ENCODE measurements at regions not wholly inside any gene's neighbourhood (a gene's known extent, or its start where the extent isn't known, plus 50 kb on each side); places are given as distances from the start of the nearest gene placed in this dataset.
"Not testable (repeated sequence)": the region's sequence is repeated elsewhere in the genome, so short reads cannot be mapped to it uniquely, and the experiment has no call there.

DNA sequence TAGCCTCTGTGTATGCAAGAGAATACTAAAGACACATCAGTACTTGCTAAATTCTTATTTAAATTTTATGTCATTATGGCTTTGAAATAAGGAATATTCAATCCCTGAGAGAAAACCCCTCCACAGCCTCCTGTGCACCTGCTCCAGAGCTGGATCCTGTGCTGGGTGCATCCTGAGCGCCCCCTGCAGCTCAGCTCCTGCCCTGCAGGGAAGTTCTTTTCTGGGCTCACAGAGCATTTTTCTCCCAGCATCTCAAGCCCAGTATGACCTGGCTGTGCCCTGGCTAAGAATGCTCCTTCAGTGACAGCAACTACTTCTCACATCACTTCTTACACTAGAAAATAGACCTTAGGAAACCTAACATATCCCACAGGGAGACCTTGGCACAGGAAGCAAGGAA lies 1211.7 kb downstream of the TMEM121 start:
- intact Hi-C loops (cut with DNase I), result no loop called here
- ATAC-seq, result no peak
- no peak for DNase-seq (ENCODE audit: missing footprints)

DNA sequence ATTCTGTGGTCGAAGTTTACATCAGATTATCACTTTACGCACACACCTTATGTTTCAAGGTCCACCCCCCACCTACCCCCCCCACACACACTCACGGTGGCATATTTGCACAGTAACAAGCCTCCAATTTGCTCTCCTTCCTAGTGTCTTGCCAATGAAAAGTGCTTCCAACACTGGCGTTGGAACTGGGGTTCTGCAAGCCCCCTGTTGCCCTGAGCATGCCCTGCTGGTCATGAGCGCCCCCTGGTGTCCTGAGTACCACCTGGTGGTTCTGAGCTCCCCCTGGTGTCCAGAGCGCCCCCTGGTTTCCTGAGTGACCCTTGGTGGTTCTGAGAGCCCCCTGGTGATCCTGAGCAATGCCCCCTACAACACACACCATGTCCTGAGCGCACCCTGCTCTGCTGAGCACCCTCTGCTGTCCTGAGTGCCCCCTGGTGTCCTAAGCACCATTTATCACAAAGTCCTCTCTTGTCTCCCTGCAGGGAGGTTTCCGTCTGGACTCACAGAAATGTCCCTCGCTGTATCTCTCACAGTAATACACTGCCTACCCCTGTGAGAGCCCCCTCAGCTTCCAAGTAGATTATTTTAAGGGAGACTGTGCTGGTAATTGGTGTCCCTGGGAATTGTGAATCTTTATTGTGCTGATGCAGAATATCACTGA lies 1212.3 kb downstream of the TMEM121 start:
- DNase-seq (ENCODE audit: missing footprints); intact Hi-C loops (cut with DNase I); ATAC-seq: not testable (repeated sequence)

DNA sequence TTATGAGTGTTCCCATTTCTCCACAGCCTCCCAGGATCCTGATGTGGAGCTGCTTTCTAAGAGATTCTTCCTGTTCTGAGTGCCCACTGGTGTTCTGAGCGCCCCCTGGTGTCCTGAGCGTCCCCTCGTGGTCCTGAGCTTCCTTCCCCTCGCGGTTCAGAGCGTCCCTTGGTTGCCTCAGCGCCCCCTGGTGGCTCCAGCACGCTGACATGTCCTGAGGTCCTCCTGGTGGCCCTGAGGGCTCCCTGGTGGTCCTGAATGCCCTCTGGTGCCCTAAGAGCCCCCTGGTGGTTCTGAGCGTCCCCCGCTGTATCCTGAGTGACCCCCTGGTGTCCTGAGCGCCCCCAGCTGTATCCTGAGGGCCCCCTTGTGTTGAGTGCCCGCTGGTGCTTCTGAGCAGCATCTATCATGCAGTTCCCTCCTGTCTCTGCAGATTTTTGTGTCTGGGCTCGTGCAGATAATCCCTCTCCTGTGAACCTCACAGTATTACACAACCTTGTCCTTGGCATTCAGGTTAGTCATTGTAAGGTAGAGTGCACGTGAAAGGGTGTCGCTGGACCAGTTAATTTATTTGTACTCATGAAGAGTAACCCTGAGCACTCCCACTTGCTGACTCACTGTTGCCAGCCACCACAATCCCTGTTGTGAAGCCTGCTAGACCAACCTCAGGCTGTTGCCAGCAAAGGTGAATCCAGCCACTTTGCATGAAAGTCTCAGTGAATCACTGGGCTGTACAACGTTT lies 1214.9 kb downstream of the TMEM121 start:
- intact Hi-C loops (cut with DNase I); DNase-seq (ENCODE audit: missing footprints): not testable (repeated sequence)

DNA sequence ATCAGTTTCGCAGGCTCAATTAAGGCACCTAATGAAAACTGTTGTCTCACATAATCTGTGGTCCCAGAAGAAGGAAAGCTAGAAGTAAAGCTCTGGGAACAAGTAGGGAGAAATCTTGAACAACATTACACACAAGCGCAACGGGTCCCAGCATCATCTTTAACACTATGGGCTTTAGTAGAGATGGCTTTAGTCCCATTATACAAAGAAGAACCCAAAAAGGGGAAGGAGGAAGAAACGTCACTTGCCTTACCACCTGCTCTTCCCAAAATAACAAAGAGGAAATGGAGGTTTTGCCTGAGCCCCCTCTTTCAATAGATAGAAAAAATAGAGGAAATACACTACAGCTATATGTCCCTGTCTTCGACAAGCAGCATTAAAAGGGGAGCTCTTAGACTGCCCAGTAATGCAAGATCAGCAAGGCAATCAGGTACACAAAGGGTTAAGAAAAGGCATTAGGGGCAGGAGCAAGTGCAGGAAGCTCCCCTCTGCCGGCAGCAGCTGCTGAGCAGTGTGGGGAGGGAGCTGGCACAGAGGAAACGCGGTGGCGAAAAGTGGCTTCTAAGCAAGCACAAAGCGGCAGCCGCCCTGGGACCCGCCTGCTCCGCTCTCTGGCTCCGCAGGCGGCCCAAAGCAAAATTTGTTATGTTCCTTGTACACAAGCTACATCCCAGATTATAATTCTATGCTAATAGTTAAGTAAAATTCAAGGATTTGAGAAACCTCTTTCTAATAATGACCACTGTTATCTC lies 1218.8 kb downstream of the TMEM121 start:
- DNase-seq (ENCODE audit: missing footprints); ATAC-seq; intact Hi-C loops (cut with DNase I): not testable (repeated sequence)

More for the DNA sequence above, 1214.9 kb downstream of the TMEM121 start:
- ATAC-seq, result not testable (repeated sequence)

DNA sequence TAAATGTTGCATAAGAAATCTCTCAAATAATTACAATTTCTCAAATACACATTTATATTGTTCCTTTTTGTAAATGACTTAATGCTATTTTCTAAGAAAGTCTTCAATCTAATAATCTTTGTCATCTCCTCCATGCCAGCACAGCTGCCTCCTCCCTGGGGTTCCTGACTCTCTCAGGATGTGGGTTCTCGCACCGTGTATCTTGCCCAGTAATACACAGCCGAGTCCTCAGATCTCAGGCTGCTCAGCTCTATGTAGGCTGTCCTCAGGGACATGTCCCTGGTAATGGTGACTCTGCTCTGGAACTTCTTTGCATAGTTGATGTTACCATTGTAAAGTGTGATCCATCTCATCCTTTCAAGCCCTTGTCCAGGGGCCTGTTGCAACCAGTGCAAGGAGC lies 1223.7 kb downstream of the TMEM121 start:
- intact Hi-C loops (cut with DNase I); DNase-seq (ENCODE audit: missing footprints); ATAC-seq: not testable (repeated sequence)

DNA sequence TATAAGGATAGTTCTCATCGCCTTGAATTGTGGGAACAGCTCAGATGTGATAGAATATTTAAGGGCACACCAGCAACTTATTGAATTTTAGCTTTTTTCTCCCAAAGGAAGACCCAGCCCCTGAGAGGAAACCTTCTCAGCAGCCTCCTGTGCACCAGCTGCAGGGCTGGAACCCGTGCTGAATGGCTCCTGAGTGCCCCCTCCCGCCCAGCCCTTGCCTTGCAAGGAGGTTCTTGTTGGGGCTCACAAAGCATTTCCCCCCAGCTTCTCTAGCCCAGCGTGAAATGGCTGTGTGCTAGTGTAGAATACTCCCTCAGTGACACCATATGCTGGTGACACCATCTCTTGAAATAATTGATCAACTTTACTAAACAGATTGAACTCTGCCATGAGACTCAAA lies 1227.4 kb downstream of the TMEM121 start:
- DNase-seq (ENCODE audit: missing footprints); intact Hi-C loops (cut with DNase I); ATAC-seq: not testable (repeated sequence)

DNA sequence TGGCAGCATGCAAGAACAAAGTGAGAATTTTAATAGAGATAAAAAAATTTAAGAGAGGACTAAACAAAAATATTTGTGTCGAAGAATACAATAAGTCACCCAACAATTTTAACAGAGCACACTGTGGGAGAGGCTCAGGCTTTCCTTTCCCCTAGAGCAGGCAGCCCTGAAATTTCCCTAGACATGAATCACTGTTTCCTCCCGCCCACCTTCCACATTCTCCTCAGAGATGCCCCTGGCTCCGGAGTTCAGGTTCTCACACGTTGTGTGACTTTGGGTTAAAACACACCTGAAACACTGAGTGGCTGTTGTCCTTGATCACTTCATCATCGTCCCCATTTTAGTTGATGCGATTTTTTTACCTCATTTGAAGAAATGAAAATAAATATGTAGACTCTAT lies 1231.1 kb downstream of the TMEM121 start:
- intact Hi-C loops (cut with DNase I); DNase-seq (ENCODE audit: missing footprints); ATAC-seq: not testable (repeated sequence)

DNA sequence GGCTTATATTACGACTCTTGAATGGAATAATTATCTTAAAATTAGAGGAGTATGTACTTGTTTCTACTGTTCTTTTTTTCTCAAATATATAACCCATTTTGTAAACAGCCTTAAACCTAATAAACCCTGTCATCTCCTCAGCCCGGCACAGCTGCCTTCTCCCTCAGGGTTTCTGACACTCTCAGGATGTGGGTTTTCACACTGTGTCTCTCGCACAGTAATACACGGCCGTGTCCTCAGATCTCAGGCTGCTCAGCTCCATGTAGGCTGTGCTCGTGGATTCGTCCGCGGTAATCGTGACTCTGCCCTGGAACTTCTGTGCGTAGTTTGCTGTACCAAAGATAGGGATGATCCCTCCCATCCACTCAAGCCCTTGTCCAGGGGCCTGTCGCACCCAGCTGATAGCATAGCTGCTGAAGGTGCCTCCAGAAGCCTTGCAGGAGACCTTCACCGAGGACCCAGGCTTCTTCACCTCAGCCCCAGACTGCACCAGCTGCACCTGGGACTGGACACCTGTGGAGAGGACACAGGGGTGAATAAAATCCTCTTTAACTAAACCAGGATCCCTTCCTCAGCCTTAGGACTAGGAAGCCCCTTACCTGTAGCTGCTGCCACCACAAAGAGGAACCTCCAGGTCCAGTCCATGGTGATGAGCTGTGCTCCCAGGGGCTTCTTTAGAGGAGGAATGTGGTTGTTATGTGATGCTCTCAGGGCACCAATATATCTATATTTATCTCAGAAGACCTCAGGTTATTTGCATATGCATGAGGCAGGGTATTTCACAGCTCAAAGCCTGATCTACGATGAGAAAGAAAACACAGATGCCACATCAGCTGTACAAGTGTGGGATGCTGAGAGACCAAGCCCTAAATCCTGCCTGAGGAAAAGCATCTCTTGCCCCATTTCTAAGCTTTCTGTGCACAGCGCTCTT lies 1235.8 kb downstream of the TMEM121 start:
- DNase-seq (ENCODE audit: missing footprints); intact Hi-C loops (cut with DNase I); ATAC-seq: not testable (repeated sequence)

DNA sequence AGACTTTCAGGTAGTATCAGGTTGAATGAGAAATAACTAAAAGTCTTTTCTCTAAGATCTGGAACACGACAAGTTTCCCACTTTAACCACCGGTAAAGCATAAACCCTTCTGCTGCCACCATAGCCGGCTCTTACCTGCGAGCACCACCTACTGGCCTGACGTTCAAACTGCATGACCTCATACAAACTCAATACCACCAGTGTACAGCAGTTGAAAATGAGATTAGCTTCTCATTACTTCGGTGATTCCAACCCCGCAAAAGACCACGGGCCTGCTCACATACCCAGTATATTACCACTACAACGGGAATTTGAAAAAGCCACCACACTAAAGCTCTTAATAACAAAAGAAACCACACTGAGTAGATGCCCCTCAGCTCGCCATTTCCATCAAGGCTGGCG lies 1238.6 kb downstream of the TMEM121 start:
- DNase-seq (ENCODE audit: missing footprints); intact Hi-C loops (cut with DNase I); ATAC-seq: not testable (repeated sequence)

DNA sequence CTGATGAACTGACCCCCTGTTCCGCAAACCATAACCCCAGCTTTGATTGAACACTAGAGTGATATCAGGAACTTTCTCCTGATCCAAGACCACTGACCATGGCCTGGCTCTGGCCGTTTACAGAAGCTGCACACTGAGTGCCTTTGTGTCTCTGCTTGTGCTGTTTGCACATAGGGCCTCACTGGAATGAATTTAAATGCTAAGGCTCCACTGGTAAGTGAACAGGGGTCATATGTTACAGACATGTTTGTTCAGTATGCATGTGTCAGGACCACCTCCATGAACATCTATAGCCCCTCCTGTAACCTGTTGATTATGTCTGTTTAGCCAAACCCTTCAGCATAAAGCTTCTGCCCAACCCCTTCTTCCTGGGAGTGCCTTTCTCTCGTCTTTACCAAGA lies 1239.8 kb downstream of the TMEM121 start:
- DNase-seq (ENCODE audit: missing footprints) (no peak), ATAC-seq (no peak)
- intact Hi-C loops (cut with DNase I), result no loop called here

DNA sequence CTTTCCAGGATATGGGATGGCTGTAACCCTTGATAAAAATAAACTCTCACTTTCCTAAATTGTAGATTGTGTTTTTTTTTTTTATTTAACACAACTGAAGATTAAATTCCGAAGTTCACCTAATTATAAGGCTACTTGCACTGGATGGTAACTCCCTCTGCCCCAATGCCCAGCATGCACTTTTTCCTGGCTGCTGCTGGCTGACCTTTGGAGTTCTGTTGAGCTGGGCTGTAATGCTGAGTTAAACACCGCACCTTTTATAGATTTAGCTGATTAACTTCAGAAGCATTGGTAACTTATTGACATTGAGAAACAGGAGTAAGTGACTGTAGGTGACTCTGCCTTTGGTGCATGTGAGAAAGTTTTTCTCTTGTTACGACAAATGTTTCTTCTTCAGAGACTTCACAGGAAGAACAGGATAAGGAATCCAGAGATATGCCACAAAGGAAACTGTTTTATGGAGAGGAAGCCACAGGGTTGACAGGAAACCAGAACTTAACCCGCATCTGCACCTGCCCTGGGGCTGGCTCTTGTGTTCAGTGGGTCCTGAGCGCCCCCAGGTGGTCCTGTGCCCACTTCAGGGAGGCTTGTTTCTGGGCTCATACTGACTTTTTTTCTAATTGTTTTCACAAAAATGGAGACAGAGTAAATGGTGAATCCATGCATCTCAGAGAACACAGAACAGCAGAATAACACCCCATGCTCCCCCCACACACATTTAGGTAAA lies 1240.3 kb downstream of the TMEM121 start:
- DNase-seq (ENCODE audit: missing footprints); intact Hi-C loops (cut with DNase I); ATAC-seq: not testable (repeated sequence)

DNA sequence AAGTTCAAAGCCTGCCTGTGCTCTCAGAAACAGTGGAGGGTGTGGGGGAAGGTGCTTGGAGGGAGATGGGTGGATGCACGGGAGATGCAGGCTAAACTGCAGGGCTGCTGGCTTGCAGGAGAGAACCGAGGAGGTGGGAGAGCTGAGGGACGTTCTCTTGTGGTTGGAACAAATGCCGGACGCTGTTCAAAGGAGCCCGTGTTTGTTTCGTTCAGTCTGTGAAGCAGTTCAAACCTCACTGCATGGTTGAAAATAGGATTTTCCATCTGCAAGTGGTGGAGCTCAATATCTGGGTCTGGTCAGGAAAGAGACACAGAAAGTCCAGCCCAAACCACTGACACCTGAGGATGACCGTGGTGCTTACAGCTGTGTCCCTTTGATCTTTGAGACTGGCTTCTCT lies 1241.8 kb downstream of the TMEM121 start:
- DNase-seq (ENCODE audit: missing footprints), result not testable (repeated sequence)

DNA sequence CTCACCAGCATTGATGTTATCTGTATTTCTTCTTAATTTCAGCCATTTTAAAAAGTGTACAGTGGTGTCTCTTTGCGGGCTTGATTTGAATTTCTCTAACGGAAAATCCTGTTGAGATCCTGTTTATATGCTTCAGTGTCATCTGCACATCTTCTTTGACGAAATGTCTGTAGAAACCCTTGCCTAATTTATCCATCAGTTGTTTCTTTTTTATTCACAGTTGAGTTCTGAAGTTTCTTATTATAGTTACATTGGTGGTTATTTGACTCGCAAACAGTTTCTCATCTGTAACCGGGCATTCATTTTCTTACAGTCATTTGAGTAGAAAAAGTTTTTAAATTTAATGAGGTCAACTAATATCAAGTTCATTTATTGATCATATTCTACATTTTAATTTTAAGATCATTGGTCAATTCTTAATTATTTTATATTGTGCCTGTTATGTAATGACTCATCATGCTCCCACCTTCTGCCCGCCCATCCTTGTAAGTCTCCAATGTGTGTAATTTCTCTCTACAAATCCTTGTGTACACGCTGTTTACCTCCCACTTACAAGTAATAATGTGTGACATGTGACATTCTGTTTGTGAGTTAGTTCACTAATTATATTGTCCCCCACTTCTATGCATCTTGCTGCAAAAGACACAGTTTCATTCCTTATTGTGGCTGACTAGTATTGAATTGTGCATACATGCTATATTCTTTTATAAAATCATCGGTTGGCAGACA lies 1242.8 kb downstream of the TMEM121 start:
- intact Hi-C loops (cut with DNase I); ATAC-seq; DNase-seq (ENCODE audit: missing footprints): not testable (repeated sequence)

More for the DNA sequence above, 1241.8 kb downstream of the TMEM121 start:
- ATAC-seq; intact Hi-C loops (cut with DNase I): not testable (repeated sequence)

DNA sequence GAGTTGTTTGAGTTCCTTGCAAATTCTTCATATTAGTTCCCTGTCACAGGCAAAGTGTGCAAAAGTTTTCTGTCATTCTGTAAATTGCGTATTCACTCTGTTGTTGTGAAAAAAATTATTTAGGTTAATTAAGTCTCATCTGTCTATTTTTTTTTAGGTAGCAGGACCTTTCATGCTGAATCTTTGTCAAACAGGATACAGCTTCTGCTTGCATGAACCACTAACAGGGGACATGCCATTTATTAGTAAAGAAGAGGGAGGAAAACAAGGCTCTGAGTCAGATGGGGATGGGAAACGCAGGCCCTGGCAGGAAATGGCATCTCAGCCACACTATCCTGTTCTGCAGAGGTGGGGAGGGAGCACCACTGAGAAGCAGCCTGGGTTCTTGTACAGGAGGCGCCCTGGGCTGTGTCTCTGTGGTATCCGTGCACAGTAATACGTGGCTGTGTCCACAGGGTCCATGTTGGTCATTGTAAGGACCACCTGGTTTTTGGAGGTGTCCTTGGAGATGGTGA lies 1243.8 kb downstream of the TMEM121 start:
- DNase-seq (ENCODE audit: missing footprints); ATAC-seq; intact Hi-C loops (cut with DNase I): not testable (repeated sequence)

DNA sequence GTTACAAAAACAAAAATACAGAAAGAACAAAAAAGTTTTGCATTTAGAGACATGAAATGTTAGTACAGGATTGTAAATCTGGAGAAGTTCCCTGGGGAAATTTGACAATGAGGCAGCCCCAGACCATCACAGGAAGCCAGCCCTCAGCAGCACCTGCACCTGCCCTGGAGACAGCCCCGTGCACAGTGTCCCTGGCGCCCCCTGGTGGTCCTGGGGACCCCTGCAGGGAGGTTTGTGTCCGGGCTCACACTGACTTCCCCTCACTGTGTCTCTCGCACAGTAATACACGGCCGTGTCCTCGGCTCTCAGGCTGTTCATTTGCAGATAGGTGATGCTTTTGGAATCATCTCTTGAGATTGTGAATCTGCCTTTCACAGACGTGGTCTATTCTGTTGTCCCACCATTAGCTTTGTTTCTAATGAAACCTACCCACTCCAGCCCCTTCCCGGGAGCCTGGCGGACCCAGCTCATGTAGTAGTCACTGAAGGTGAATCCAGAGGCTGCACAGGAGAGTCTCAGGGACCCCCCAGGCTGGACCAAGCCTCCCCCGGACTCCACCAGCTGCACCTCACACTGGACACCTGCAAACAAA lies 1248.6 kb downstream of the TMEM121 start:
- ATAC-seq; intact Hi-C loops (cut with DNase I): not testable (repeated sequence)
- DNase-seq (ENCODE audit: missing footprints), result peak; percentile 71

DNA sequence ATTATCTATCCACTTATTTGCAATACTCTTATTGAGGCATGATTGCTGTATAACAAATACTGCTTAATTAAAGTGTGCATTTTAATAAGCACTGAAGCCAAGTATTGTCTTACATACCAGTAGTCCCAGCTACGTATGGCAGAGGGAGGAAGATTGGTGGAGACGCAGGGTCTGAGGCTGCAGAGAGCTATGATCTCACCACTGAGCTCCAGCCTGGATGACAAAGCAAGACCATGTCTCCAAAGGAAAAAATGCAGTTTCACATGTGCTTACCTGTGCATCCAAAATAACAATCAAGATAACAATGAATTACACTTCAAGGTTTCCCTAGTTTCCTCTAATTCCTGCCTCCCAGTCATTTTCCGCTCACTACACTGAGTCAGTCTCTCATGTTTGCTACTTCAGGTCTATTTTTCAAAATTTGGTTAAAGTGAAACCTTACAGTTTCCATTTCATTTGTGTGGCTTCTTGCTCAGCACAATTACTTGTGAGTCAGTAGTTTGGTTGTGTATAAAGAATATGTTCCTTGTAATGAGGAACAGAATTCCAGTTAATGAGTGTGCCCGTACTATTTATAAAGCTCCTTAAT lies 1250.1 kb downstream of the TMEM121 start:
- DNase-seq (ENCODE audit: missing footprints), result no peak
- intact Hi-C loops (cut with DNase I), result no loop called here
- ATAC-seq, result no peak

Data from Right ventricle myocardium inferior (tissue), 1 donor.